ENCODE measurements at regions not wholly inside any gene's neighbourhood (a gene's known extent, or its start where the extent isn't known, plus 50 kb on each side); places are given as distances from the start of the nearest gene placed in this dataset.
"Not testable (repeated sequence)": the region's sequence is repeated elsewhere in the genome, so short reads cannot be mapped to it uniquely, and the experiment has no call there.

GRCh38 chr10:83512681-83513080 is 626.6 kb upstream of the GHITM start:
- H3K27me3 ChIP-seq = no peaks in the 10 kb centered on the region
- intact Hi-C loops (cut with DNase I) = no loop called here
- 65% methylated on average over 5 of the region's 5 CpGs for WGBS (ENCODE audit: insufficient coverage, low coverage, low lambda C conversion rate, missing lambda C conversion rate)
- no peaks in the 10 kb centered on the region for H3K4me1 ChIP-seq
- ATAC-seq (no peak), DNase-seq (no peak)
- H3K27ac ChIP-seq = no peak overlapping the region
- no peaks in the 10 kb centered on the region for H3K36me3 ChIP-seq
- no peak overlapping the region for H3K4me3 ChIP-seq
- H3K9me3 ChIP-seq = no peaks in the 10 kb centered on the region
- no peak for TF ChIP-seq POLR2A (IDR thresholded peaks at IDR 0.05)
- no peak for TF ChIP-seq CTCF (IDR thresholded peaks at IDR 0.05)

- H3K9me3 ChIP-seq = no peaks in the 10 kb centered on the region
- no peaks in the 10 kb centered on the region for H3K4me1 ChIP-seq
- intact Hi-C loops (cut with DNase I) = no loop called here
- no peaks in the 10 kb centered on the region for H3K27me3 ChIP-seq
- no peak overlapping the region for H3K27ac ChIP-seq
- no peak for ATAC-seq
- 54% methylated on average over 2 of the region's 3 CpGs for WGBS (ENCODE audit: insufficient coverage, low coverage, low lambda C conversion rate, missing lambda C conversion rate)
- TF ChIP-seq CTCF (IDR thresholded peaks at IDR 0.05) (no peak), POLR2A (IDR thresholded peaks at IDR 0.05) (no peak)
- H3K4me3 ChIP-seq = no peak overlapping the region
- no peaks in the 10 kb centered on the region for H3K36me3 ChIP-seq
- DNase-seq = no peak
Measured at GRCh38 chr10:83515001-83515400, 624.3 kb upstream of the GHITM start.

- DNase-seq (no peak), ATAC-seq (no peak)
- H3K4me3 ChIP-seq = no peak overlapping the region
- no peak for TF ChIP-seq POLR2A (IDR thresholded peaks at IDR 0.05)
- TF ChIP-seq CTCF (IDR thresholded peaks at IDR 0.05) = no peak
- intact Hi-C loops (cut with DNase I) = no loop called here
- H3K27ac ChIP-seq = no peak overlapping the region
- WGBS (ENCODE audit: insufficient coverage, low coverage, low lambda C conversion rate, missing lambda C conversion rate) = 43% methylated on average over 4 of the region's 4 CpGs
- H3K27me3 ChIP-seq = no peaks in the 10 kb centered on the region
- H3K9me3 ChIP-seq = no peaks in the 10 kb centered on the region
- H3K4me1 ChIP-seq = no peaks in the 10 kb centered on the region
- no peaks in the 10 kb centered on the region for H3K36me3 ChIP-seq
Measured at GRCh38 chr10:83516788-83517187, 622.5 kb upstream of the GHITM start.

GRCh38 chr10:83517456-83517855 is 621.9 kb upstream of the GHITM start:
- 50% methylated on average over 1 of the region's 1 CpG for WGBS (ENCODE audit: insufficient coverage, low coverage, low lambda C conversion rate, missing lambda C conversion rate)
- Histone ChIP-seq H3K4me3 (no peak overlapping the region), H3K27me3 (no peaks in the 10 kb centered on the region), H3K4me1 (no peaks in the 10 kb centered on the region), H3K9me3 (no peaks in the 10 kb centered on the region), H3K36me3 (no peaks in the 10 kb centered on the region), H3K27ac (no peak overlapping the region)
- intact Hi-C loops (cut with DNase I) = no loop called here
- TF ChIP-seq CTCF (IDR thresholded peaks at IDR 0.05) (no peak), POLR2A (IDR thresholded peaks at IDR 0.05) (no peak)
- DNase-seq = no peak
- no peak for ATAC-seq

- no peak for ATAC-seq
- Histone ChIP-seq H3K4me1 (no peaks in the 10 kb centered on the region), H3K27me3 (no peaks in the 10 kb centered on the region), H3K27ac (no peak overlapping the region), H3K36me3 (no peaks in the 10 kb centered on the region), H3K4me3 (no peak overlapping the region), H3K9me3 (no peaks in the 10 kb centered on the region)
- TF ChIP-seq CTCF (IDR thresholded peaks at IDR 0.05) (no peak), POLR2A (IDR thresholded peaks at IDR 0.05) (no peak)
- 7% methylated on average over 2 of the region's 4 CpGs for WGBS (ENCODE audit: insufficient coverage, low coverage, low lambda C conversion rate, missing lambda C conversion rate)
- intact Hi-C loops (cut with DNase I) = no loop called here
- DNase-seq = no peak
Measured at GRCh38 chr10:83518779-83519178, 620.5 kb upstream of the GHITM start.

GRCh38 chr10:83520386-83520785 is 618.9 kb upstream of the GHITM start:
- H3K4me1 ChIP-seq; intact Hi-C loops (cut with DNase I); H3K36me3 ChIP-seq; ATAC-seq; H3K27ac ChIP-seq; H3K4me3 ChIP-seq; H3K27me3 ChIP-seq; H3K9me3 ChIP-seq; DNase-seq: not testable (repeated sequence)
- 77% methylated on average over 11 of the region's 11 CpGs for WGBS (ENCODE audit: insufficient coverage, low coverage, low lambda C conversion rate, missing lambda C conversion rate)
